ENCODE measurements at regions not wholly inside any gene's neighbourhood (a gene's known extent, or its start where the extent isn't known, plus 50 kb on each side); places are given as distances from the start of the nearest gene placed in this dataset.

- Histone ChIP-seq H3K36me3 (ENCODE audit: control insufficient read depth, insufficient read depth, low read length) (no peaks in the 10 kb centered on the region), H3K4me1 (ENCODE audit: control insufficient read depth, insufficient read depth, low read length) (no peaks in the 10 kb centered on the region), H3K4me3 (ENCODE audit: low read length) (no peak overlapping the region), H3K9me3 (ENCODE audit: control insufficient read depth, insufficient read depth, low read length) (no peaks in the 10 kb centered on the region), H3K27me3 (ENCODE audit: control insufficient read depth, insufficient read depth, low read length) (no peaks in the 10 kb centered on the region), H3K27ac (ENCODE audit: low read length) (no peak overlapping the region)
- no peak for DNase-seq (ENCODE audit: low read depth, low spot score)
These were observed 261.6 kb downstream of the SLITRK1 start for GRCh38 chr13:83620530-83621220.

- Histone ChIP-seq H3K4me1 (ENCODE audit: control insufficient read depth, insufficient read depth, low read length) (no peaks in the 10 kb centered on the region), H3K4me3 (ENCODE audit: low read length) (no peak overlapping the region), H3K36me3 (ENCODE audit: control insufficient read depth, insufficient read depth, low read length) (no peaks in the 10 kb centered on the region), H3K9me3 (ENCODE audit: control insufficient read depth, insufficient read depth, low read length) (no peaks in the 10 kb centered on the region), H3K27ac (ENCODE audit: low read length) (no peak overlapping the region), H3K27me3 (ENCODE audit: control insufficient read depth, insufficient read depth, low read length) (no peaks in the 10 kb centered on the region)
- no peak for DNase-seq (ENCODE audit: low read depth, low spot score)
These were observed 263.3 kb downstream of the SLITRK1 start for GRCh38 chr13:83618966-83619365.

GRCh38 chr13:83613524-83613923 lies 268.8 kb downstream of the SLITRK1 start:
- no peak overlapping the region for H3K4me3 ChIP-seq (ENCODE audit: low read length)
- H3K9me3 ChIP-seq (ENCODE audit: control insufficient read depth, insufficient read depth, low read length): no peaks in the 10 kb centered on the region
- no peaks in the 10 kb centered on the region for H3K36me3 ChIP-seq (ENCODE audit: control insufficient read depth, insufficient read depth, low read length)
- H3K4me1 ChIP-seq (ENCODE audit: control insufficient read depth, insufficient read depth, low read length): no peaks in the 10 kb centered on the region
- WGBS (ENCODE audit: insufficient coverage, insufficient read length): no CpG with 5 or more reads among the region's 16 CpGs
- H3K27ac ChIP-seq (ENCODE audit: low read length): no peak overlapping the region
- no peak for DNase-seq (ENCODE audit: low read depth, low spot score)
- no peaks in the 10 kb centered on the region for H3K27me3 ChIP-seq (ENCODE audit: control insufficient read depth, insufficient read depth, low read length)

- no CpG with 5 or more reads among the region's 1 CpG for WGBS (ENCODE audit: insufficient coverage, insufficient read length)
- no peak overlapping the region for H3K4me3 ChIP-seq (ENCODE audit: low read length)
- no peaks in the 10 kb centered on the region for H3K4me1 ChIP-seq (ENCODE audit: control insufficient read depth, insufficient read depth, low read length)
- no peak for DNase-seq (ENCODE audit: low read depth, low spot score)
- H3K27me3 ChIP-seq (ENCODE audit: control insufficient read depth, insufficient read depth, low read length): no peaks in the 10 kb centered on the region
- H3K36me3 ChIP-seq (ENCODE audit: control insufficient read depth, insufficient read depth, low read length): no peaks in the 10 kb centered on the region
- no peaks in the 10 kb centered on the region for H3K9me3 ChIP-seq (ENCODE audit: control insufficient read depth, insufficient read depth, low read length)
- H3K27ac ChIP-seq (ENCODE audit: low read length): no peak overlapping the region
These were observed 280.7 kb downstream of the SLITRK1 start for GRCh38 chr13:83601539-83601938.

GRCh38 chr13:83592095-83592494 lies 290.2 kb downstream of the SLITRK1 start:
- Histone ChIP-seq H3K9me3 (ENCODE audit: control insufficient read depth, insufficient read depth, low read length) (no peaks in the 10 kb centered on the region), H3K4me3 (ENCODE audit: low read length) (no peak overlapping the region), H3K27ac (ENCODE audit: low read length) (no peak overlapping the region), H3K4me1 (ENCODE audit: control insufficient read depth, insufficient read depth, low read length) (no peaks in the 10 kb centered on the region), H3K27me3 (ENCODE audit: control insufficient read depth, insufficient read depth, low read length) (no peaks in the 10 kb centered on the region), H3K36me3 (ENCODE audit: control insufficient read depth, insufficient read depth, low read length) (no peaks in the 10 kb centered on the region)
- DNase-seq (ENCODE audit: low read depth, low spot score): no peak

GRCh38 chr13:83589814-83590213 lies 292.5 kb downstream of the SLITRK1 start:
- H3K4me3 ChIP-seq (ENCODE audit: low read length): no peak overlapping the region
- H3K9me3 ChIP-seq (ENCODE audit: control insufficient read depth, insufficient read depth, low read length): no peaks in the 10 kb centered on the region
- no CpG with 5 or more reads among the region's 1 CpG for WGBS (ENCODE audit: insufficient coverage, insufficient read length)
- no peaks in the 10 kb centered on the region for H3K4me1 ChIP-seq (ENCODE audit: control insufficient read depth, insufficient read depth, low read length)
- H3K27ac ChIP-seq (ENCODE audit: low read length): no peak overlapping the region
- no peaks in the 10 kb centered on the region for H3K27me3 ChIP-seq (ENCODE audit: control insufficient read depth, insufficient read depth, low read length)
- no peaks in the 10 kb centered on the region for H3K36me3 ChIP-seq (ENCODE audit: control insufficient read depth, insufficient read depth, low read length)
- no peak for DNase-seq (ENCODE audit: low read depth, low spot score)

- no peaks in the 10 kb centered on the region for H3K36me3 ChIP-seq (ENCODE audit: control insufficient read depth, insufficient read depth, low read length)
- no CpG with 5 or more reads among the region's 2 CpGs for WGBS (ENCODE audit: insufficient coverage, insufficient read length)
These were observed 305.1 kb downstream of the SLITRK1 start for GRCh38 chr13:83577183-83577582.

GRCh38 chr13:83568019-83568418 lies 314.3 kb downstream of the SLITRK1 start:
- H3K9me3 ChIP-seq (ENCODE audit: control insufficient read depth, insufficient read depth, low read length): no peaks in the 10 kb centered on the region
- WGBS (ENCODE audit: insufficient coverage, insufficient read length): no CpG with 5 or more reads among the region's 3 CpGs
- no peak for DNase-seq (ENCODE audit: low read depth, low spot score)
- H3K4me3 ChIP-seq (ENCODE audit: low read length): no peak overlapping the region
- H3K36me3 ChIP-seq (ENCODE audit: control insufficient read depth, insufficient read depth, low read length): no peaks in the 10 kb centered on the region
- no peaks in the 10 kb centered on the region for H3K27me3 ChIP-seq (ENCODE audit: control insufficient read depth, insufficient read depth, low read length)
- no peaks in the 10 kb centered on the region for H3K4me1 ChIP-seq (ENCODE audit: control insufficient read depth, insufficient read depth, low read length)
- no peak overlapping the region for H3K27ac ChIP-seq (ENCODE audit: low read length)

More at GRCh38 chr13:83577183-83577582, 305.1 kb downstream of the SLITRK1 start:
- no peaks in the 10 kb centered on the region for H3K9me3 ChIP-seq (ENCODE audit: control insufficient read depth, insufficient read depth, low read length)
- no peak for DNase-seq (ENCODE audit: low read depth, low spot score)
- H3K4me1 ChIP-seq (ENCODE audit: control insufficient read depth, insufficient read depth, low read length): no peaks in the 10 kb centered on the region
- no peak overlapping the region for H3K4me3 ChIP-seq (ENCODE audit: low read length)
- no peaks in the 10 kb centered on the region for H3K27me3 ChIP-seq (ENCODE audit: control insufficient read depth, insufficient read depth, low read length)
- no peak overlapping the region for H3K27ac ChIP-seq (ENCODE audit: low read length)

- WGBS (ENCODE audit: insufficient coverage, insufficient read length): no CpG with 5 or more reads among the region's 5 CpGs
- DNase-seq (ENCODE audit: low read depth, low spot score): no peak
- Histone ChIP-seq H3K27me3 (ENCODE audit: control insufficient read depth, insufficient read depth, low read length) (no peaks in the 10 kb centered on the region), H3K27ac (ENCODE audit: low read length) (no peak overlapping the region), H3K4me1 (ENCODE audit: control insufficient read depth, insufficient read depth, low read length) (no peaks in the 10 kb centered on the region), H3K4me3 (ENCODE audit: low read length) (no peak overlapping the region), H3K36me3 (ENCODE audit: control insufficient read depth, insufficient read depth, low read length) (no peaks in the 10 kb centered on the region), H3K9me3 (ENCODE audit: control insufficient read depth, insufficient read depth, low read length) (no peaks in the 10 kb centered on the region)
These were observed 318.8 kb downstream of the SLITRK1 start for GRCh38 chr13:83563499-83563898.

- Histone ChIP-seq H3K4me1 (ENCODE audit: control insufficient read depth, insufficient read depth, low read length) (no peaks in the 10 kb centered on the region), H3K4me3 (ENCODE audit: low read length) (no peak overlapping the region), H3K27ac (ENCODE audit: low read length) (no peak overlapping the region), H3K36me3 (ENCODE audit: control insufficient read depth, insufficient read depth, low read length) (no peaks in the 10 kb centered on the region), H3K27me3 (ENCODE audit: control insufficient read depth, insufficient read depth, low read length) (no peaks in the 10 kb centered on the region), H3K9me3 (ENCODE audit: control insufficient read depth, insufficient read depth, low read length) (no peaks in the 10 kb centered on the region)
- no peak for DNase-seq (ENCODE audit: low read depth, low spot score)
- WGBS (ENCODE audit: insufficient coverage, insufficient read length): no CpG with 5 or more reads among the region's 2 CpGs
These were observed 324.4 kb downstream of the SLITRK1 start for GRCh38 chr13:83557845-83558244.

- no CpG with 5 or more reads among the region's 1 CpG for WGBS (ENCODE audit: insufficient coverage, insufficient read length)
- Histone ChIP-seq H3K4me3 (ENCODE audit: low read length) (no peak overlapping the region), H3K4me1 (ENCODE audit: control insufficient read depth, insufficient read depth, low read length) (no peaks in the 10 kb centered on the region), H3K9me3 (ENCODE audit: control insufficient read depth, insufficient read depth, low read length) (no peaks in the 10 kb centered on the region), H3K36me3 (ENCODE audit: control insufficient read depth, insufficient read depth, low read length) (no peaks in the 10 kb centered on the region), H3K27me3 (ENCODE audit: control insufficient read depth, insufficient read depth, low read length) (no peaks in the 10 kb centered on the region), H3K27ac (ENCODE audit: low read length) (no peak overlapping the region)
- DNase-seq (ENCODE audit: low read depth, low spot score): no peak
These were observed 332.6 kb downstream of the SLITRK1 start for GRCh38 chr13:83549671-83550070.
